AG20443 (cell line): ENCODE measurements at regions not wholly inside any gene's neighbourhood (a gene's known extent, or its start where the extent isn't known, plus 50 kb on each side); places are given as distances from the start of the nearest gene placed in this dataset.
"Not testable (repeated sequence)": the region's sequence is repeated elsewhere in the genome, so short reads cannot be mapped to it uniquely, and the experiment has no call there.

Experiments used
- DNase-seq: peaks from one replicate; pipeline ENCODE4 v3.0.0; 2012; ENCODE audit warnings: low spot score, mixed read lengths

- peak; percentile 48 for DNase-seq
These were observed 157.1 kb upstream of the PRKCQ start for GRCh38 chr10:6737080-6737641.

GRCh38 chr10:6734286-6734685 is 154.2 kb upstream of the PRKCQ start:
- no peak for DNase-seq

- no peak for DNase-seq
These were observed 149.8 kb upstream of the PRKCQ start for GRCh38 chr10:6729861-6730344.

- peak; percentile 89 for DNase-seq
These were observed 149.1 kb upstream of the PRKCQ start for GRCh38 chr10:6729071-6729774.

- no peak for DNase-seq
These were observed 146.8 kb upstream of the PRKCQ start for GRCh38 chr10:6726924-6727323.

- DNase-seq, result peak; percentile 30
These were observed 142.5 kb upstream of the PRKCQ start for GRCh38 chr10:6722616-6723004.

GRCh38 chr10:6721964-6722615 is 142.0 kb upstream of the PRKCQ start:
- DNase-seq, result peak; percentile 75

- DNase-seq, result peak; percentile 92
These were observed 141.4 kb upstream of the PRKCQ start for GRCh38 chr10:6721480-6721879.

- DNase-seq, result no peak
These were observed 139.5 kb upstream of the PRKCQ start for GRCh38 chr10:6719561-6719960.

- DNase-seq, result no peak
These were observed 138.5 kb upstream of the PRKCQ start for GRCh38 chr10:6718550-6718949.

GRCh38 chr10:6716516-6716915 is 136.4 kb upstream of the PRKCQ start:
- peak; percentile 47 for DNase-seq

- no peak for DNase-seq
These were observed 133.6 kb upstream of the PRKCQ start for GRCh38 chr10:6713716-6714115.

- DNase-seq, result no peak
These were observed 133.0 kb upstream of the PRKCQ start for GRCh38 chr10:6713120-6713519.

GRCh38 chr10:6711881-6712280 is 131.8 kb upstream of the PRKCQ start:
- DNase-seq, result no peak

GRCh38 chr10:6711408-6711841 is 131.3 kb upstream of the PRKCQ start:
- DNase-seq, result no peak

GRCh38 chr10:6707352-6707751 is 127.3 kb upstream of the PRKCQ start:
- no peak for DNase-seq

GRCh38 chr10:6706725-6707124 is 126.6 kb upstream of the PRKCQ start:
- DNase-seq, result no peak

GRCh38 chr10:6704896-6705295 is 124.8 kb upstream of the PRKCQ start:
- no peak for DNase-seq

- not testable (repeated sequence) for DNase-seq
These were observed 122.8 kb upstream of the PRKCQ start for GRCh38 chr10:6702833-6703232.

GRCh38 chr10:6702030-6702429 is 122.0 kb upstream of the PRKCQ start:
- DNase-seq, result no peak

GRCh38 chr10:6701289-6701688 is 121.2 kb upstream of the PRKCQ start:
- no peak for DNase-seq

- DNase-seq, result no peak
These were observed 120.0 kb upstream of the PRKCQ start for GRCh38 chr10:6700066-6700465.

- no peak for DNase-seq
These were observed 119.3 kb upstream of the PRKCQ start for GRCh38 chr10:6699336-6699735.
